ENCODE measurements at regions not wholly inside any gene's neighbourhood (a gene's known extent, or its start where the extent isn't known, plus 50 kb on each side); places are given as distances from the start of the nearest gene placed in this dataset.

- TF ChIP-seq POLR2A (IDR thresholded peaks at IDR 0.05) = no peak
- TF ChIP-seq, protein P1, sequence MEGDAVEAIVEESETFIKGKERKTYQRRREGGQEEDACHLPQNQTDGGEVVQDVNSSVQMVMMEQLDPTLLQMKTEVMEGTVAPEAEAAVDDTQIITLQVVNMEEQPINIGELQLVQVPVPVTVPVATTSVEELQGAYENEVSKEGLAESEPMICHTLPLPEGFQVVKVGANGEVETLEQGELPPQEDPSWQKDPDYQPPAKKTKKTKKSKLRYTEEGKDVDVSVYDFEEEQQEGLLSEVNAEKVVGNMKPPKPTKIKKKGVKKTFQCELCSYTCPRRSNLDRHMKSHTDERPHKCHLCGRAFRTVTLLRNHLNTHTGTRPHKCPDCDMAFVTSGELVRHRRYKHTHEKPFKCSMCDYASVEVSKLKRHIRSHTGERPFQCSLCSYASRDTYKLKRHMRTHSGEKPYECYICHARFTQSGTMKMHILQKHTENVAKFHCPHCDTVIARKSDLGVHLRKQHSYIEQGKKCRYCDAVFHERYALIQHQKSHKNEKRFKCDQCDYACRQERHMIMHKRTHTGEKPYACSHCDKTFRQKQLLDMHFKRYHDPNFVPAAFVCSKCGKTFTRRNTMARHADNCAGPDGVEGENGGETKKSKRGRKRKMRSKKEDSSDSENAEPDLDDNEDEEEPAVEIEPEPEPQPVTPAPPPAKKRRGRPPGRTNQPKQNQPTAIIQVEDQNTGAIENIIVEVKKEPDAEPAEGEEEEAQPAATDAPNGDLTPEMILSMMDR (IDR thresholded peaks at IDR 0.05 in 8 of 11, conservative IDR thresholded peaks at IDR 0.05 in 3 of 11) = no peak
Observed at GRCh38 chr5:96569332-96569731, 92.8 kb upstream of the CAST start.
